ENCODE measurements at regions not wholly inside any gene's neighbourhood (a gene's known extent, or its start where the extent isn't known, plus 50 kb on each side); places are given as distances from the start of the nearest gene placed in this dataset.

- no peak overlapping the region for H2AFZ ChIP-seq
- Mint-ChIP-seq H3K4me1 (no peaks in the 10 kb centered on the region), H3K9me3 (no peaks in the 10 kb centered on the region), H3K4me3 (no peak overlapping the region), H3K36me3 (ENCODE audit: low read depth) (no peaks in the 10 kb centered on the region), H3K27ac (no peak overlapping the region), H3K27me3 (ENCODE audit: insufficient read depth, low read depth, poor library complexity) (no peaks in the 10 kb centered on the region)
- H3K4me2 ChIP-seq, result no peak overlapping the region
- no peaks in the 10 kb centered on the region for H3K27me3 ChIP-seq (ENCODE audit: insufficient read depth)
- no peaks in the 10 kb centered on the region for H3F3A ChIP-seq (replicated peaks; ENCODE audit: low read depth)
- H3K9me2 ChIP-seq (ENCODE audit: insufficient read depth), result peaks cover 9% of the 10 kb centered on the region; the same call in 1 of the 2 replicates
- no peaks in the 10 kb centered on the region for H4K20me1 ChIP-seq (replicated peaks; ENCODE audit: insufficient read depth)
- no peak overlapping the region for H3K27ac ChIP-seq (ENCODE audit: low read depth)
- no peak overlapping the region for H3K4me3 ChIP-seq
- H3K79me2 ChIP-seq (replicated peaks; ENCODE audit: insufficient read depth), result no peaks in the 10 kb centered on the region
- no peak for TF ChIP-seq EZH2 (IDR thresholded peaks at IDR 0.05; ENCODE audit: low read depth, unreplicated experiment)
- TF ChIP-seq ZNF462 (CRISPR knock-in tag; IDR thresholded peaks at IDR 0.05), result no peak
- TF ChIP-seq REST (IDR thresholded peaks at IDR 0.05; ENCODE audit: unreplicated experiment), result no peak
- no peak for TF ChIP-seq STAT1 (IDR thresholded peaks at IDR 0.05; ENCODE audit: unreplicated experiment)
- no peak for TF ChIP-seq EZH2phosphoT487 (IDR thresholded peaks at IDR 0.05; ENCODE audit: unreplicated experiment)
- no peak for TF ChIP-seq ZNF114 (CRISPR knock-in tag; IDR thresholded peaks at IDR 0.05)
- TF ChIP-seq ETS1 (IDR thresholded peaks at IDR 0.05), result no peak
- TF ChIP-seq CREB1 (CRISPR knock-in tag; IDR thresholded peaks at IDR 0.05; ENCODE audit: low read depth), result no peak
- no peak for TF ChIP-seq POLR2AphosphoS5 (IDR thresholded peaks at IDR 0.05; ENCODE audit: low read depth)
- no peak for TF ChIP-seq NANOG (IDR thresholded peaks at IDR 0.05; ENCODE audit: borderline replicate concordance)
- no peak for TF ChIP-seq JUNB (IDR thresholded peaks at IDR 0.05; ENCODE audit: unreplicated experiment)
- ATAC-seq (no peak), DNase-seq (ENCODE audit: low spot score) (no peak)
- no peaks in the 10 kb centered on the region for H3K36me3 ChIP-seq (ENCODE audit: insufficient read depth)
- H3K4me1 ChIP-seq (ENCODE audit: insufficient read depth), result no peaks in the 10 kb centered on the region
Measured at GRCh38 chr18:55088000-55088401, 128.7 kb upstream of the CCDC68 start.
